Pancreas (tissue), 10 donors: ENCODE measurements at regions not wholly inside any gene's neighbourhood (a gene's known extent, or its start where the extent isn't known, plus 50 kb on each side); places are given as distances from the start of the nearest gene placed in this dataset.

Source experiments
- ATAC-seq, 4 donors: fragments of 200-7000 bp; cut with Tn5 transposase; one replicate each; pipeline versions ENCODE4 v1.8.0 to v1.9.1; 2020; ENCODE audit warnings: mild to moderate bottlenecking in 4 of 4, moderate library complexity in 4 of 4
- DNase-seq, 6 donors: peaks; one replicate each; pipeline ENCODE4 v3.0.0-alpha.2; 2020
- FAIRE-seq: peaks from 2 replicates; lab custom pipeline; 2012; peaks lifted over from hg19 to GRCh38; lab: Jason Lieb, UNC
- H3K27ac ChIP-seq, 4 donors: fragments of 200-600 bp; sonication (generic); 1 replicate in 3 of 4; 2 replicates in 1 of 4; pipeline versions ENCODE4 v1.5.0 to v1.8.0; 2020
- H3K27me3 ChIP-seq, 4 donors: fragments of 200-600 bp; one replicate each; pipeline ENCODE4 v1.8.0; 2021
- H3K36me3 ChIP-seq, 3 donors: fragments of 200-600 bp; sonication (generic) in 1 of 3; one replicate each; pipeline versions ENCODE4 v1.5.0 to v1.8.0; 2020 to 2021
- H3K4me1 ChIP-seq, 3 donors: fragments of 200-600 bp; one replicate each; pipeline ENCODE4 v1.8.0; 2021
- H3K4me3 ChIP-seq, 4 donors: fragments of 200-600 bp; sonication (generic) in 2 of 4; one replicate each; pipeline versions ENCODE4 v1.5.0 to v1.8.0; 2020 to 2021
- H3K9me3 ChIP-seq, 4 donors: fragments of 200-600 bp; one replicate each; pipeline ENCODE4 v1.8.0; 2021
- CTCF ChIP-seq, 4 donors: fragments of 200-600 bp; sonication (generic) in 3 of 4; IDR thresholded peaks; one replicate each; pipeline versions ENCODE4 v1.5.0 to v1.8.0; 2021; ENCODE audit warnings: antibody characterized with exemption in 4 of 4
- WGBS, 2 donors: extraction: QIAGEN DNeasy Blood & Tissue Kit; methylation state at CpG; one replicate each; pipeline ENCODE4 v1.1.7; 2013; 5-methylcytosine and 5-hydroxymethylcytosine counted together
- intact Hi-C, 3 donors: fragments of 100-400 bp; cut with DNase I; formaldehyde crosslinking; loops; one replicate each; pipeline versions ENCODE4 v1.11.1 to v1.14.2; 2022
- donor health status: healthy with polysubstance abuse.
- donor health status: DM: no; HTN: no; CAD: no; lungs with moderate emphysema.
- donor health status: DM: no; HTN: no; CAD: no.
- donor health status: control.
- donor health status: control.
- donor health status: Bipolar disorder and iron deficiency.
- donor health status: DM: yes; HTN: yes; CAD: no.
- donor health status: DM: no; HTN: no; CAD: no.
- donor health status: DM: no; HTN: no; CAD: no.
- donor health status: DM: yes; HTN: yes; CAD: no.

GRCh38 chr5:96520345-96520744 lies 87.3 kb upstream of the PCSK1 start:
- H3K4me3 ChIP-seq, result no peak overlapping the region
- H3K9me3 ChIP-seq, result no peaks in the 10 kb centered on the region
- H3K36me3 ChIP-seq, result no peaks in the 10 kb centered on the region
- no peaks in the 10 kb centered on the region for H3K27me3 ChIP-seq
- no peak overlapping the region for H3K27ac ChIP-seq
- intact Hi-C loops, result no loop called here
- TF ChIP-seq CTCF (IDR thresholded peaks at IDR 0.05), result no peak
- H3K4me1 ChIP-seq, result no peaks in the 10 kb centered on the region
- ATAC-seq, result no peak
- DNase-seq, result no peak
- no peak for FAIRE-seq

GRCh38 chr5:96522635-96523355 lies 89.7 kb upstream of the PCSK1 start:
- Histone ChIP-seq H3K27me3 (no peaks in the 10 kb centered on the region), H3K4me1 (no peaks in the 10 kb centered on the region), H3K4me3 (no peak overlapping the region), H3K9me3 (no peaks in the 10 kb centered on the region), H3K27ac (no peak overlapping the region), H3K36me3 (no peaks in the 10 kb centered on the region)
- ATAC-seq (peak; percentile 70 to 94 (median 93)), DNase-seq (peak in 4 of 6 donors; percentile 43 to 55 (median 46)), FAIRE-seq (no peak)
- 35 to 37% methylated on average over 7 of the region's 7 CpGs for WGBS, 2 donors
- intact Hi-C loops, result no loop called here
- no peak for TF ChIP-seq CTCF (IDR thresholded peaks at IDR 0.05)

GRCh38 chr5:96527768-96528661 lies 95.0 kb upstream of the PCSK1 start:
- WGBS, 2 donors, result 92 to 95% methylated on average over 1 of the region's 1 CpG
- intact Hi-C loops, result no loop called here
- FAIRE-seq, result no peak

GRCh38 chr5:96528826-96529474 lies 95.9 kb upstream of the PCSK1 start:
- Histone ChIP-seq H3K27ac (no peak overlapping the region), H3K9me3 (no peaks in the 10 kb centered on the region), H3K4me1 (no peaks in the 10 kb centered on the region), H3K36me3 (no peaks in the 10 kb centered on the region), H3K27me3 (no peaks in the 10 kb centered on the region), H3K4me3 (no peak overlapping the region)
- ATAC-seq (no peak), DNase-seq (no peak), FAIRE-seq (no peak)
- TF ChIP-seq CTCF (IDR thresholded peaks at IDR 0.05), result no peak
- WGBS, 2 donors, result 46 to 77% methylated on average over 4 of the region's 4 CpGs
- intact Hi-C loops, result no loop called here

More at GRCh38 chr5:96527768-96528661, 95.0 kb upstream of the PCSK1 start:
- ATAC-seq (no peak), DNase-seq (no peak)
- Histone ChIP-seq H3K27me3 (no peaks in the 10 kb centered on the region), H3K27ac (no peak overlapping the region), H3K4me3 (no peak overlapping the region), H3K36me3 (no peaks in the 10 kb centered on the region), H3K4me1 (no peaks in the 10 kb centered on the region), H3K9me3 (no peaks in the 10 kb centered on the region)
- no peak for TF ChIP-seq CTCF (IDR thresholded peaks at IDR 0.05)
